ENCODE measurements at regions not wholly inside any gene's neighbourhood (a gene's known extent, or its start where the extent isn't known, plus 50 kb on each side); places are given as distances from the start of the nearest gene placed in this dataset.

DNA sequence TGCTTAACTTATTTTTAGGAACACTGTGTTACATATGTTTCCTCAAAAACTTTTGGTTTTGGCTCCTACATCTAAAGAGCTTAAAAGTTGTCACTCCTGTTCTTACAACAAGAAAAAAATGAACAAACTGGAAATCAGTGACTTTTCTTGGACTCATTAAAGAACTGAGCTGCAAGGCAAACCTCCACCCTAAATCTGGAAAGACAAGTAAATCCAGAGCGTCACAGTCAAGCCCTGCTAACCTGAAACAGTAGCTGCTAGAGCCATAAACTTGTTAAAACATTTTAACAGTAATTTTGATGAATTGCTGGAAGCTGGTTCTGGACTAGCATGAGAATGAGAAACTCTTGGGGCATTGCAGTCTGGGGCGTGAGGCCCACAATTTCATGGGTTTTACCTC, 350.5 kb upstream of the COL8A1 start:
- Histone ChIP-seq H3F3A (ENCODE audit: insufficient read depth, low read length, poor library complexity, severe bottlenecking) (no peaks in the 10 kb centered on the region), H3K27ac (ENCODE audit: low read length) (no peak overlapping the region)

DNA sequence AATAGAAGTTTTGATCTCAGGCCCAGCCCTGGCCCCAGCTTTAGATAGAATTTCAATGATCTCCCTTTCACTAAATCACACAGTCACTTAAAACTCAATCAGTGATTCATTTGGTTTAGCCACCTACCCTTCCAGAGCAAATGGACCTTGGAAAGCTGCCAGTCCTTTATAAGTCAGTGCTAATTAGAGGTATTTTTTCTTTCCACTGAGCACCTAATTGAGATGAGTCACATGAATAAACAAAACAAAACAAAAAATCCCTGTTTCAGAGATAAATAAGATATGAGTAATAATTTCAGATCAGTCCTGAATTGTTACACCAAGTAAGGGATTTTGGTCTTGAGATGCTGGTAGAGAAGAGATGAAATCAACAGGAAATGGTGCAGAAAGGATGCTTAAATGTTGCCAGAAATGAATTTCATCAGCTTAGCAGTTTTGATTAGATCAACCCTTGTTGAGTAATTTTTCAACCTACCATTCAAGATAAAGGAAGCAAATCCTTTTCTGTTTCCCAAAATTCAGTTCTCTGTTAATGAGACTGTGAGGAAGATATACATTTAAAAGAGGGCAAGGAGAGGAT, 352.0 kb upstream of the COL8A1 start:
- no peak for TF ChIP-seq MXI1 (conservative IDR thresholded peaks at IDR 0.05; ENCODE audit: poor library complexity, severe bottlenecking)
- TF ChIP-seq, protein P1, sequence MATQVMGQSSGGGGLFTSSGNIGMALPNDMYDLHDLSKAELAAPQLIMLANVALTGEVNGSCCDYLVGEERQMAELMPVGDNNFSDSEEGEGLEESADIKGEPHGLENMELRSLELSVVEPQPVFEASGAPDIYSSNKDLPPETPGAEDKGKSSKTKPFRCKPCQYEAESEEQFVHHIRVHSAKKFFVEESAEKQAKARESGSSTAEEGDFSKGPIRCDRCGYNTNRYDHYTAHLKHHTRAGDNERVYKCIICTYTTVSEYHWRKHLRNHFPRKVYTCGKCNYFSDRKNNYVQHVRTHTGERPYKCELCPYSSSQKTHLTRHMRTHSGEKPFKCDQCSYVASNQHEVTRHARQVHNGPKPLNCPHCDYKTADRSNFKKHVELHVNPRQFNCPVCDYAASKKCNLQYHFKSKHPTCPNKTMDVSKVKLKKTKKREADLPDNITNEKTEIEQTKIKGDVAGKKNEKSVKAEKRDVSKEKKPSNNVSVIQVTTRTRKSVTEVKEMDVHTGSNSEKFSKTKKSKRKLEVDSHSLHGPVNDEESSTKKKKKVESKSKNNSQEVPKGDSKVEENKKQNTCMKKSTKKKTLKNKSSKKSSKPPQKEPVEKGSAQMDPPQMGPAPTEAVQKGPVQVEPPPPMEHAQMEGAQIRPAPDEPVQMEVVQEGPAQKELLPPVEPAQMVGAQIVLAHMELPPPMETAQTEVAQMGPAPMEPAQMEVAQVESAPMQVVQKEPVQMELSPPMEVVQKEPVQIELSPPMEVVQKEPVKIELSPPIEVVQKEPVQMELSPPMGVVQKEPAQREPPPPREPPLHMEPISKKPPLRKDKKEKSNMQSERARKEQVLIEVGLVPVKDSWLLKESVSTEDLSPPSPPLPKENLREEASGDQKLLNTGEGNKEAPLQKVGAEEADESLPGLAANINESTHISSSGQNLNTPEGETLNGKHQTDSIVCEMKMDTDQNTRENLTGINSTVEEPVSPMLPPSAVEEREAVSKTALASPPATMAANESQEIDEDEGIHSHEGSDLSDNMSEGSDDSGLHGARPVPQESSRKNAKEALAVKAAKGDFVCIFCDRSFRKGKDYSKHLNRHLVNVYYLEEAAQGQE (IDR thresholded peaks at IDR 0.05; ENCODE audit: borderline replicate concordance), result no peak
- TF ChIP-seq SMC3 (conservative IDR thresholded peaks at IDR 0.05; ENCODE audit: poor library complexity), result no peak
- TF ChIP-seq EP300 (conservative IDR thresholded peaks at IDR 0.05; ENCODE audit: poor library complexity, severe bottlenecking), result no peak
- no peak overlapping the region for H3K27ac ChIP-seq (ENCODE audit: low read length)
- no peaks in the 10 kb centered on the region for H3K36me3 ChIP-seq (ENCODE audit: insufficient read depth, low read length)
- H4K20me1 ChIP-seq (ENCODE audit: insufficient read depth), result no peaks in the 10 kb centered on the region
- H3K9ac ChIP-seq (ENCODE audit: low read length), result no peak overlapping the region
- H3K4me3 ChIP-seq (ENCODE audit: low read length), result no peak overlapping the region
- H2AFZ ChIP-seq (ENCODE audit: low read depth, low read length), result no peak overlapping the region
- H3K4me2 ChIP-seq (ENCODE audit: low read length), result no peak overlapping the region
- no peaks in the 10 kb centered on the region for H3K79me2 ChIP-seq (replicated peaks; ENCODE audit: insufficient read depth, low read length)
- no peaks in the 10 kb centered on the region for H3K9me3 ChIP-seq (ENCODE audit: low read length)
- H3F3A ChIP-seq (ENCODE audit: insufficient read depth, low read length, poor library complexity, severe bottlenecking), result no peaks in the 10 kb centered on the region
- no peaks in the 10 kb centered on the region for H3K27me3 ChIP-seq (ENCODE audit: insufficient read depth, low read depth, low read length)
- no peaks in the 10 kb centered on the region for H3K9me2 ChIP-seq (ENCODE audit: insufficient read depth, low read length)

More for the DNA sequence above, 350.5 kb upstream of the COL8A1 start:
- no peaks in the 10 kb centered on the region for H4K20me1 ChIP-seq (ENCODE audit: insufficient read depth)
- no peaks in the 10 kb centered on the region for H3K27me3 ChIP-seq (ENCODE audit: insufficient read depth, low read depth, low read length)
- H3K4me3 ChIP-seq (ENCODE audit: low read length), result no peak overlapping the region
- no peak overlapping the region for H3K4me2 ChIP-seq (ENCODE audit: low read length)
- no peak for TF ChIP-seq RAD21 (conservative IDR thresholded peaks at IDR 0.05)
- TF ChIP-seq, protein P2, sequence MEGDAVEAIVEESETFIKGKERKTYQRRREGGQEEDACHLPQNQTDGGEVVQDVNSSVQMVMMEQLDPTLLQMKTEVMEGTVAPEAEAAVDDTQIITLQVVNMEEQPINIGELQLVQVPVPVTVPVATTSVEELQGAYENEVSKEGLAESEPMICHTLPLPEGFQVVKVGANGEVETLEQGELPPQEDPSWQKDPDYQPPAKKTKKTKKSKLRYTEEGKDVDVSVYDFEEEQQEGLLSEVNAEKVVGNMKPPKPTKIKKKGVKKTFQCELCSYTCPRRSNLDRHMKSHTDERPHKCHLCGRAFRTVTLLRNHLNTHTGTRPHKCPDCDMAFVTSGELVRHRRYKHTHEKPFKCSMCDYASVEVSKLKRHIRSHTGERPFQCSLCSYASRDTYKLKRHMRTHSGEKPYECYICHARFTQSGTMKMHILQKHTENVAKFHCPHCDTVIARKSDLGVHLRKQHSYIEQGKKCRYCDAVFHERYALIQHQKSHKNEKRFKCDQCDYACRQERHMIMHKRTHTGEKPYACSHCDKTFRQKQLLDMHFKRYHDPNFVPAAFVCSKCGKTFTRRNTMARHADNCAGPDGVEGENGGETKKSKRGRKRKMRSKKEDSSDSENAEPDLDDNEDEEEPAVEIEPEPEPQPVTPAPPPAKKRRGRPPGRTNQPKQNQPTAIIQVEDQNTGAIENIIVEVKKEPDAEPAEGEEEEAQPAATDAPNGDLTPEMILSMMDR (IDR thresholded peaks at IDR 0.05; ENCODE audit: poor library complexity, severe bottlenecking), result no peak
- no peak for TF ChIP-seq TAF1 (IDR thresholded peaks at IDR 0.05; ENCODE audit: low read depth)
- TF ChIP-seq EP300 (conservative IDR thresholded peaks at IDR 0.05; ENCODE audit: poor library complexity, severe bottlenecking), result no peak
- TF ChIP-seq EZH2 (IDR thresholded peaks at IDR 0.05; ENCODE audit: borderline replicate concordance, insufficient read depth, low read length, poor library complexity, severe bottlenecking), result no peak
- TF ChIP-seq SMC3 (conservative IDR thresholded peaks at IDR 0.05; ENCODE audit: poor library complexity), result no peak
- TF ChIP-seq MXI1 (conservative IDR thresholded peaks at IDR 0.05; ENCODE audit: poor library complexity, severe bottlenecking), result no peak
- no peak for TF ChIP-seq POLR2AphosphoS5 (IDR thresholded peaks at IDR 0.05)
- TF ChIP-seq, protein P1 (IDR thresholded peaks at IDR 0.05; ENCODE audit: borderline replicate concordance), result no peak
- no peak overlapping the region for H2AFZ ChIP-seq (ENCODE audit: low read depth, low read length)
- no peaks in the 10 kb centered on the region for H3K9me3 ChIP-seq (ENCODE audit: low read length)
- no peaks in the 10 kb centered on the region for H3K9me2 ChIP-seq (ENCODE audit: insufficient read depth, low read length)
- H3K79me2 ChIP-seq (replicated peaks; ENCODE audit: insufficient read depth, low read length), result no peaks in the 10 kb centered on the region
- H3K36me3 ChIP-seq (ENCODE audit: insufficient read depth, low read length), result no peaks in the 10 kb centered on the region
- H3K9ac ChIP-seq (ENCODE audit: low read length), result no peak overlapping the region

All from neural cell (in vitro differentiated cells).